Esophagus muscularis mucosa (tissue), 4 donors: ENCODE measurements at regions not wholly inside any gene's neighbourhood (a gene's known extent, or its start where the extent isn't known, plus 50 kb on each side); places are given as distances from the start of the nearest gene placed in this dataset.

ENCODE experiments used
- DNase-seq: peaks from one replicate; pipeline ENCODE4 v3.0.0-alpha.2; 2017; ENCODE audit errors: extremely low spot score
- H3K27ac ChIP-seq, 4 donors: fragments of 200-600 bp; sonication (generic); replicated peaks in 1 of 4; 1 replicate in 3 of 4; 2 replicates in 1 of 4; pipeline ENCODE4 v1.5.1; 2016 to 2019; ENCODE audit warnings: mild to moderate bottlenecking in 1 of 4
- H3K27me3 ChIP-seq, 4 donors: fragments of 200-600 bp; sonication (generic); one replicate each; pipeline versions ENCODE4 v1.5.1 to v1.6.0; 2016 to 2019
- H3K36me3 ChIP-seq, 4 donors: fragments of 200-600 bp; sonication (generic); one replicate each; pipeline ENCODE4 v1.5.1; 2016 to 2019
- H3K4me1 ChIP-seq, 4 donors: fragments of 200-600 bp; sonication (generic); one replicate each; pipeline ENCODE4 v1.5.1; 2016 to 2019
- H3K4me3 ChIP-seq, 4 donors: fragments of 200-600 bp; sonication (generic); 1 replicate in 2 of 4; 2 replicates in 2 of 4; pipeline ENCODE4 v1.5.1; 2016 to 2019; ENCODE audit warnings: mild to moderate bottlenecking in 4 of 4, moderate library complexity in 1 of 4
- H3K9me3 ChIP-seq, 4 donors: fragments of 200-600 bp; sonication (generic); 1 replicate in 3 of 4; 2 replicates in 1 of 4; pipeline ENCODE4 v1.5.1; 2016 to 2019
- EP300 ChIP-seq: sonication (generic); formaldehyde crosslinking; IDR thresholded peaks from one replicate; pipeline ENCODE4 v1.6.1; 2017; ENCODE audit warnings: antibody characterized with exemption
- POLR2A ChIP-seq: fragments of 450-650 bp; IDR thresholded peaks from one replicate; pipeline ENCODE4 v1.6.1; 2017; ENCODE audit warnings: antibody characterized with exemption, moderate library complexity, mild to moderate bottlenecking, low read depth
- POLR2AphosphoS5 ChIP-seq, 2 donors: sonication (generic); formaldehyde crosslinking; IDR thresholded peaks; one replicate each; pipeline ENCODE4 v1.6.1; 2017; ENCODE audit warnings: antibody characterized with exemption in 2 of 2
- WGBS: methylation state at CpG from one replicate; pipeline ENCODE4 v1.1.5; 2018; 5-methylcytosine and 5-hydroxymethylcytosine counted together
- intact Hi-C: fragments of 100-400 bp; cut with DNase I; formaldehyde crosslinking; loops from one replicate; pipeline ENCODE4 v1.15.1; 2023
- TF ChIP-seq, protein P1 (sequence below), 3 experiments: fragments of 200-600 bp in 2 of 3; fragments of 450-650 bp in 1 of 3; sonication (generic) in 2 of 3; IDR thresholded peaks; one replicate each; pipeline ENCODE4 v1.5.1; 2017 to 2019; ENCODE audit warnings: antibody characterized with exemption in 3 of 3, mild to moderate bottlenecking in 2 of 3, moderate library complexity in 1 of 3

DNA sequence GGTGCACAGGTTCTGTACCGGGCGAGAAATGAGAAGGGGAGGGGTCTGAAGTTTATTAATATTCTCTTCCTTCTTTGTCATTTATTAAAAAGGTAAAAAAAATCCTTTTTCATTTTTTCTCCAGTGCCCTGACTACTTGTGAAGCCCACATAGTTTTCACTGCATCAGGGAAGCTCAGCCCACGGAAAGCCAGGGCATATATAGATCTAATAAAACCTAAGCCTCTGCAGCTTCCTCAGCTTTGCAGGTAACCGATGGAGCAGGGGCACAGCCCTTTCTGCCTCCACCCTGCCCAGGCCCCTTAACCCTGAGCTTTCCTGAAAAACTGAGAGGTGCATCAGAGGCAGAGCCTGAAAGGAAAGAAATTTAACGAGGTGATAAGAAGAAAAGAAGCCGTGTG, 140.1 kb downstream of the NXPE2 start:
- H3K27ac ChIP-seq, result no peak overlapping the region
- intact Hi-C loops, result no loop called here
- WGBS, result 43% methylated on average over 6 of the region's 6 CpGs

DNA sequence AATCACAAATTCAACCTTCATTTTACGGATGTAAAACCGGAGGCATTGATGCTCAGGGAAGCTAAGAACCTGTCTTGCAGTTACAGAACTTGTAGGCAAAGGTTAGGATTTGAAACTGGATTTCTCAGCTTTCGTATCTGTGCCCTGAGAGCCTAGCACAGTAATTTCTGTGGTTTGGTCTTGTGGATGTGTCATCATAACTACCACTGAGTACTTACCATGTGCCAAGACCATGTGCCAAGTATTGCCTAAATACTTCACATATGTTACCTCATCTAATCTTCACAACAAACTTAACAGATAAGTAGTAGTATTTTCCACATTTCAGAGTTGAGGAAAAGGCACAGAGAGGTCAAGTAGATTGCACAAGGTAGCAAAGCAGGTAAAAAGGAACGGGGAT, 140.7 kb downstream of the NXPE2 start:
- no peaks in the 10 kb centered on the region for H3K4me1 ChIP-seq
- H3K4me3 ChIP-seq, result no peak overlapping the region
- peaks cover 0 to 2% (median 0%) of the 10 kb centered on the region in 4 donors for H3K9me3 ChIP-seq
- peaks cover 0 to 28% (median 0%) of the 10 kb centered on the region in 4 donors for H3K27me3 ChIP-seq
- no peak overlapping the region for H3K27ac ChIP-seq
- TF ChIP-seq, protein P1, sequence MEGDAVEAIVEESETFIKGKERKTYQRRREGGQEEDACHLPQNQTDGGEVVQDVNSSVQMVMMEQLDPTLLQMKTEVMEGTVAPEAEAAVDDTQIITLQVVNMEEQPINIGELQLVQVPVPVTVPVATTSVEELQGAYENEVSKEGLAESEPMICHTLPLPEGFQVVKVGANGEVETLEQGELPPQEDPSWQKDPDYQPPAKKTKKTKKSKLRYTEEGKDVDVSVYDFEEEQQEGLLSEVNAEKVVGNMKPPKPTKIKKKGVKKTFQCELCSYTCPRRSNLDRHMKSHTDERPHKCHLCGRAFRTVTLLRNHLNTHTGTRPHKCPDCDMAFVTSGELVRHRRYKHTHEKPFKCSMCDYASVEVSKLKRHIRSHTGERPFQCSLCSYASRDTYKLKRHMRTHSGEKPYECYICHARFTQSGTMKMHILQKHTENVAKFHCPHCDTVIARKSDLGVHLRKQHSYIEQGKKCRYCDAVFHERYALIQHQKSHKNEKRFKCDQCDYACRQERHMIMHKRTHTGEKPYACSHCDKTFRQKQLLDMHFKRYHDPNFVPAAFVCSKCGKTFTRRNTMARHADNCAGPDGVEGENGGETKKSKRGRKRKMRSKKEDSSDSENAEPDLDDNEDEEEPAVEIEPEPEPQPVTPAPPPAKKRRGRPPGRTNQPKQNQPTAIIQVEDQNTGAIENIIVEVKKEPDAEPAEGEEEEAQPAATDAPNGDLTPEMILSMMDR (IDR thresholded peaks at IDR 0.05), result no peak
- TF ChIP-seq POLR2AphosphoS5 (IDR thresholded peaks at IDR 0.05) (no peak), POLR2A (no peak), EP300 (no peak)
- WGBS, result 86% methylated on average over 4 of the region's 4 CpGs
- H3K36me3 ChIP-seq, result no peaks in the 10 kb centered on the region
- peak; percentile 47 for DNase-seq
- intact Hi-C loops, result no loop called here

More for the DNA sequence above, 140.1 kb downstream of the NXPE2 start:
- no peak for DNase-seq
- H3K9me3 ChIP-seq, result no peaks in the 10 kb centered on the region
- no peak overlapping the region for H3K4me3 ChIP-seq
- no peaks in the 10 kb centered on the region for H3K4me1 ChIP-seq
- no peaks in the 10 kb centered on the region for H3K36me3 ChIP-seq
- H3K27me3 ChIP-seq, result peaks cover 0 to 28% (median 0%) of the 10 kb centered on the region in 4 donors
- TF ChIP-seq, protein P1 (IDR thresholded peaks at IDR 0.05), result no peak
- TF ChIP-seq POLR2A, result no peak
- TF ChIP-seq EP300, result no peak
- TF ChIP-seq POLR2AphosphoS5 (IDR thresholded peaks at IDR 0.05), result no peak

DNA sequence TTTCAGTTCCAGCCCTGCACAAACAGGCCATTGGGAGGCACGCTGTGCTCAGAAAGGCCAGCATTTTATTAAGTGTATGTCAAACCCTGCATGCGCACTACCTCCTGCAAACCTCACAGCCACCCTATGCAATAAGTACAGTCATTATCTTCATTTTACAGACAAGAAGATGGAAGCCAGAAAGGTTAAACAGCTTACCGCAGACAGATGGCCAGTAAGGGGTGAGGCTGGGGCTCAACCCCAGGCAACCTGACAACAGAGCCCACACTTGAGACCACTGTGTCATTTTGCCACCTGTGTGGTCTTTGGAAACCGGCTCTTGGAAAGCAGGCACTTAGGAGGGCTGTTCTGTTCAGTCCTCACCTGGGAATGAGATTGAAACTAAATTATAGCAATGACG, 142.3 kb downstream of the NXPE2 start:
- no peak for TF ChIP-seq POLR2A
- TF ChIP-seq, protein P1 (IDR thresholded peaks at IDR 0.05), result no peak
- no peaks in the 10 kb centered on the region for H3K36me3 ChIP-seq
- 70% methylated on average over 5 of the region's 5 CpGs for WGBS
- no peak overlapping the region for H3K27ac ChIP-seq
- H3K4me1 ChIP-seq, result no peaks in the 10 kb centered on the region
- H3K9me3 ChIP-seq, result peaks cover 0 to 6% (median 0%) of the 10 kb centered on the region in 4 donors
- intact Hi-C loops, result no loop called here
- DNase-seq, result peak; percentile 83
- H3K4me3 ChIP-seq, result no peak overlapping the region
- peaks cover 0 to 28% (median 0%) of the 10 kb centered on the region in 4 donors for H3K27me3 ChIP-seq

GRCh38 chr11:114821621-114822412, 143.5 kb downstream of the NXPE2 start:
- Histone ChIP-seq H3K9me3 (peaks cover 0 to 6% (median 0%) of the 10 kb centered on the region in 4 donors), H3K27me3 (peaks cover 0 to 20% (median 0%) of the 10 kb centered on the region in 4 donors), H3K4me3 (no peak overlapping the region), H3K27ac (no peak overlapping the region), H3K4me1 (no peaks in the 10 kb centered on the region), H3K36me3 (no peaks in the 10 kb centered on the region)
- no peak for TF ChIP-seq POLR2A
- TF ChIP-seq EP300, result no peak
- no peak for TF ChIP-seq POLR2AphosphoS5 (IDR thresholded peaks at IDR 0.05)
- TF ChIP-seq, protein P1 (IDR thresholded peaks at IDR 0.05), result no peak
- peak; percentile 90 for DNase-seq
- intact Hi-C loops, result no loop called here
- WGBS, result 69% methylated on average over 10 of the region's 11 CpGs
